ENCODE measurements at regions not wholly inside any gene's neighbourhood (a gene's known extent, or its start where the extent isn't known, plus 50 kb on each side); places are given as distances from the start of the nearest gene placed in this dataset.

DNA sequence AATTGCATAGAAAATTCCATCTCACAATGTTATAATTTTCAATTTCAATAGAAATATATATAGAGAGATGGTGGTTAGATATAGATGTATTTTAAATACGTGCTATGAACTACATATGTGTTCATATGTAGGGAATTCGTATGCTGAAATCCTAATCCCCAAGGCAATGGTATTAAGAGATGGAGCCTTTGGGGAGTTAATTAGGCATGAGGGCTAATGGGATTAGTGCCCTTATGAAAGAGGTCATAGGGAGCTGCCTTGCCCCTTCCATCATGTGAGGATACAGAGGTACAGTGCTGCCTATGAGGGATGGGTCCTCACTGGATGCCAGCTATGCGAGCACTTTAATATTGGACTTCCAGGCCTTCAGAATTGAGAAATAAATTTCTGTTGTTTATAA, 79.6 kb upstream of the CCDC54 start:
- DNase-seq (ENCODE audit: insufficient read length, low spot score) (no peak), FAIRE-seq (no peak)

DNA sequence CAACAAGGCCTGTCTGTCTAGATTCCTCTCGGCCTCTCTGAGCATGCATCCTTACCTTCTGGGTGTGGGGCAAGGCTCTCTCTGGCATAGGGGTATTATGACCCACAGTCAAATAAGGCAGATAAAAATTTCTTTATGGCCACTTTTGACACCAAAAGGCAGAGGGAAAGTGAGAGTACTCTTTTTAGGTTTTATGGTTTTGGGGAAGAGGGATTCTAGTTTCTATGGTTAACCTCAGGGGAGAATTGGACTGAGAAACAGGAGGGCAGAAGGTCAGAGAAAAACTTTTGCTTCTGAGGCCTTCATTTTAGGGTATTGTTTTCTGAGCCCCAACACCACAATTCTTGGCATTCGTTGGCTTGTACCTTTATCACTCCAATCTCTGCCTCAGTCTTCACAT, 70.0 kb upstream of the CCDC54 start:
- FAIRE-seq = no peak
- DNase-seq (ENCODE audit: insufficient read length, low spot score) = no peak

DNA sequence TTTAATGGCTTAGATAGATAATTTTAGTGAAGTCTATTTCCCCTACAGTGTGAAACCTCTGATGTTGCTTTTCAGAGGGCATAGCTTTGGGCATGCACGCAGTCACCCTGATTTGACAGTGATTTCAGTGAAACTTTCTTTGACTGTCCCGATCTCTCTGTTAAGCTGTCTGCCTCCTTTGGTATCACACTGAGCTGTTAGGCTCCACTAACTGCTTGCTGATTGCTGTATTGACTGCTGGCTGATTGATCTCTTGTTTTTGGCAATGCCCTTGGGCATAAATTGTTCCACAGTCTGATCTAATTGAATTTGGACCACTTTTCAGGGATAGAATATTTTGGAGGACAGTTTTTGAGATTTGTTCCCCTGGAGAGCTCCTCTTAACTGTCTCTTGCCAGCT, 68.5 kb upstream of the CCDC54 start:
- FAIRE-seq (no peak), DNase-seq (ENCODE audit: insufficient read length, low spot score) (no peak)

DNA sequence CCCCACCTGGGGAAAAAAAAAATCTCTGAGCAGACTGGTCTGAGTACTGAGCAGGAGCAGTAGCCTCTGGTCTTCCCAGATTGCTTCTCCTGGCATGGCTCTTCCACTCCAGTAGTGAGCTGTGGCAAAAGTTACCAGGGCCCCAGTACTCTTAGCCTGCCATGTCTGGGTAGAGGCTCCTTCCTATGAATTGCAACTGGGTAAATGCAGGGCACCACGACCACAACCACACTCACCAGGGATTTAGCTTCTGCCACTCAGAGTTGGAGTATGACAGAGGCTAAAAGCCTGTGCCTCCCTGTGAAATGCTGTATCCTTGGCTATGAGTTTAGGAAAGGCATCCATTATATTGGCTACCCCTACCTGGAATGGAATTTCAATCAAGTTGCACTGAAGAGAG, 67.9 kb upstream of the CCDC54 start:
- FAIRE-seq (no peak), DNase-seq (ENCODE audit: insufficient read length, low spot score) (no peak)

DNA sequence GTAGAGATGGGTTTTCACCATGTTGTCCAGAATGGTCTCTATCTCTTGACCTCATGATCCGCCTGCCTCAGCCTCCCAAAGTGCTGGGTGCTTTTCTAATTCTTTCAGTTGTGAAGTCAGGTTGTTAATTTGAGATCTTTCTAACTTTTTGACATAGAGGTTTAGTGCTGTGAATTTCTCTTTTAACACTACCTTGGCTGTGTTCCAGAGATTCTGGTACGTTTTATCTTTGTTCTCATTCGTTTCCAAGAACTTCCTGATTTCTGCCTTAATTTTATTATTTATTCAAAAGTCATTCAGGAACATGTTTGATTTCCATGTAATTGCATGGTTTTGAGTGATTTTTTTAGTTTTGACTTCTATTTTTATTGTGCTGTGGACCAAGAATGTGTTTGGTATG, 63.5 kb upstream of the CCDC54 start:
- FAIRE-seq = no peak
- DNase-seq (ENCODE audit: insufficient read length, low spot score) = no peak

DNA sequence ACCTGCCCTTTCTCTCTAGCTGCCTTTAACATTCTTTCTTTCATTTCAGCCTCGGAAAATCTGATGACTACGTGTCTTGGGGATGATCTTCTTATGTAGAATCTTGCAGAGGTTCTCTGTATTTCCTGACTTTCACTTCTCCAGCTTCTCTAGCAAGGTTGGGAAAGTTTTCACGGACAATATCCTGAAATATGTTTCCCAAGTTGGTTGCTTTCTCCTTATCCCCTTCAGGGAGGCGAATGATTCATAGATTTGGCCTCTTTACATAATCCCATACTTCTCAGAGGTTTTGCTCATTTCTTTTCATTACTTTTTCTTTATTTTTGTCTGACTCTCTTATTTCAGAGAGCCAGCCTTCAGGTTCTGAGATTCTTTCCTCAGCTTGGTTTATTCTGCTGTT, 62.1 kb upstream of the CCDC54 start:
- FAIRE-seq (no peak), DNase-seq (ENCODE audit: insufficient read length, low spot score) (no peak)

DNA sequence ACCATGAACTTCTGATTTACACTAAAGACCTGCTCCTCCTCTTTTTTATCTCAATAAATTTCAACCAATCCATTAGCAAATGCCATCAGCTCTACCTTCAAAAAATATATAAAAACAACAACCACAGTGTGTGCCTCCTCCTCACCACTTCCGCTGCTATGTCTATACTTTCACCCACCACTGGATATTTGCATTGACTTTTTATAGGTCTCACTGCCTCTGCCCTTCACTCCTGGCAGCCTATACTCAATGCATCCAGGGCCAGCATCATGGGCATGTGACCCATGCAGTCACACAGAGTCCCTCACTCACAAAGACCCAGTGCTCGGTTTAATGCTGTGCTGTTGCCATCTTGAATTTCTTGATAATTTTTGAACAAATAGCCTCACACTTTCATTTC, 53.5 kb upstream of the CCDC54 start:
- DNase-seq (ENCODE audit: insufficient read length, low spot score) (no peak), FAIRE-seq (no peak)

DNA sequence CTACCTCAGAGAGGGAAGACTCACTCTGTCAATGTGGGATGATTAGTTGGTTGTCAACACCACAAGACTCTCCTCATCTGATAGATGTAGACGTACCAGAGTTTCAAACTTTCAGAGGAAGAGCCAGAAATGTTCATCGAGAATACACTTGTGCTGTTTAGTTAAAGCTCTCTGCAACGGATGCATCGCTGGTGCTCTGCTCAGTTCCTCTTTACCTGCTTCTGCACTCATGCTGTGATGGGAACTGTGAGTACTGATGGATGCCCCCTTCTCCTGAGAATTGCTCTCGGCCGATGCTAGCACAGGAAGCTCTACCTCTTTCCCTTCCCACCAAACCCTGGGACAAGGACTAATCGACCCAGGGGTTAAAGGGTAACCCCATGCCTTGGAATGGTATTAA, 51.8 kb upstream of the CCDC54 start:
- no peak for DNase-seq (ENCODE audit: insufficient read length, low spot score)
- no peak for FAIRE-seq
